Lower leg skin (tissue), 3 donors: ENCODE measurements at regions not wholly inside any gene's neighbourhood (a gene's known extent, or its start where the extent isn't known, plus 50 kb on each side); places are given as distances from the start of the nearest gene placed in this dataset.

Source experiments
- POLR2A ChIP-seq, 2 donors: fragments of 450-650 bp; IDR thresholded peaks; one replicate each; pipeline ENCODE4 v1.6.1; 2016 to 2017; ENCODE audit warnings: antibody characterized with exemption in 2 of 2, mild to moderate bottlenecking in 1 of 2, moderate library complexity in 1 of 2
- TF ChIP-seq, protein P1 (sequence below), 3 donors: fragments of 450-650 bp; IDR thresholded peaks; one replicate each; pipeline ENCODE4 v1.5.1; 2016; ENCODE audit warnings: antibody characterized with exemption in 3 of 3, mild to moderate bottlenecking in 3 of 3, moderate library complexity in 2 of 3

DNA sequence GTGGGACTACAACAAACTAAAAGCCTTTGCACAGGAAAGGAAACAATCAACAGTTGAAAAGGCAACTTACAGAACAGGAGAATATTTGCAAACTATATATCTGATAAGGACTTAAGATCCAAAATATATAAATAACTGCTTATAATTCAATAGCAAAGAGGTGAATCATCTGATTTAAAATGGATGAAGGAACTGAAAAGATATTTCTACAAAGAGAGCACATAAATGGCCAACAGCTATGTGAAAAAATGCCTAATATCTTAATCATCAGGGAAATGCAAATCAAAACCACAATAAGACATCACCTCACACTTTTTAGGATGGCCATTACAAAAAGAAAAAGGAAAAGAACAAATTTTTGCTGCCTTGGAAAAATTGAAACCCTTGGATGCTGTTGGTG is 100.4 kb downstream of the LURAP1L start:
- TF ChIP-seq, protein P1, sequence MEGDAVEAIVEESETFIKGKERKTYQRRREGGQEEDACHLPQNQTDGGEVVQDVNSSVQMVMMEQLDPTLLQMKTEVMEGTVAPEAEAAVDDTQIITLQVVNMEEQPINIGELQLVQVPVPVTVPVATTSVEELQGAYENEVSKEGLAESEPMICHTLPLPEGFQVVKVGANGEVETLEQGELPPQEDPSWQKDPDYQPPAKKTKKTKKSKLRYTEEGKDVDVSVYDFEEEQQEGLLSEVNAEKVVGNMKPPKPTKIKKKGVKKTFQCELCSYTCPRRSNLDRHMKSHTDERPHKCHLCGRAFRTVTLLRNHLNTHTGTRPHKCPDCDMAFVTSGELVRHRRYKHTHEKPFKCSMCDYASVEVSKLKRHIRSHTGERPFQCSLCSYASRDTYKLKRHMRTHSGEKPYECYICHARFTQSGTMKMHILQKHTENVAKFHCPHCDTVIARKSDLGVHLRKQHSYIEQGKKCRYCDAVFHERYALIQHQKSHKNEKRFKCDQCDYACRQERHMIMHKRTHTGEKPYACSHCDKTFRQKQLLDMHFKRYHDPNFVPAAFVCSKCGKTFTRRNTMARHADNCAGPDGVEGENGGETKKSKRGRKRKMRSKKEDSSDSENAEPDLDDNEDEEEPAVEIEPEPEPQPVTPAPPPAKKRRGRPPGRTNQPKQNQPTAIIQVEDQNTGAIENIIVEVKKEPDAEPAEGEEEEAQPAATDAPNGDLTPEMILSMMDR (IDR thresholded peaks at IDR 0.05) = no peak
- no peak for TF ChIP-seq POLR2A (IDR thresholded peaks at IDR 0.05)
